VCaP (cell line): ENCODE measurements at regions not wholly inside any gene's neighbourhood (a gene's known extent, or its start where the extent isn't known, plus 50 kb on each side); places are given as distances from the start of the nearest gene placed in this dataset.
"Not testable (repeated sequence)": the region's sequence is repeated elsewhere in the genome, so short reads cannot be mapped to it uniquely, and the experiment has no call there.

Source experiments
- H3K27ac ChIP-seq: fragments of 450-650 bp; 2 replicates; pipeline ENCODE4 v1.5.1; 2017
- TF ChIP-seq, protein P1 (sequence below): fragments of 450-650 bp; conservative IDR thresholded peaks from 2 replicates; pipeline ENCODE4 v1.5.1; 2017; ENCODE audit warnings: mild to moderate bottlenecking, moderate library complexity

DNA sequence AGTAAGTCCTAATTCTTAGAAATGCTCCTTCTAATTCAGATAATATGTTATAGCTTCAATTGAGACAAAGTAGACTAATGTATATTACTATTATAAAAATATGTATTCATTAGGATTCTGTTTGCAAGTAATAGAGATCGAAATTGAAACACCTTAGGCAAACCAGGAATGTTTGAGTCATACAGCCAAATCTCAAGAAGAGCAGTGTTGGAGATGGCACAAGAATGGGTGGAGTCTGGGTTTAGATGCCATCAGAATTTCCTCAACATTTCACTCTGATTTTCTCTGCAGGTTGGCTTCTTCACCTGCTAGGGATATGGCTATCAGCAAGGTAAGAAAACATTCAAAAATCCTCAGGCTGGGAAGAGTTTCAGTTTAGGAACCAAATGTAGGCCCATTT is 405.4 kb downstream of the CCDC85A start:
- TF ChIP-seq, protein P1, sequence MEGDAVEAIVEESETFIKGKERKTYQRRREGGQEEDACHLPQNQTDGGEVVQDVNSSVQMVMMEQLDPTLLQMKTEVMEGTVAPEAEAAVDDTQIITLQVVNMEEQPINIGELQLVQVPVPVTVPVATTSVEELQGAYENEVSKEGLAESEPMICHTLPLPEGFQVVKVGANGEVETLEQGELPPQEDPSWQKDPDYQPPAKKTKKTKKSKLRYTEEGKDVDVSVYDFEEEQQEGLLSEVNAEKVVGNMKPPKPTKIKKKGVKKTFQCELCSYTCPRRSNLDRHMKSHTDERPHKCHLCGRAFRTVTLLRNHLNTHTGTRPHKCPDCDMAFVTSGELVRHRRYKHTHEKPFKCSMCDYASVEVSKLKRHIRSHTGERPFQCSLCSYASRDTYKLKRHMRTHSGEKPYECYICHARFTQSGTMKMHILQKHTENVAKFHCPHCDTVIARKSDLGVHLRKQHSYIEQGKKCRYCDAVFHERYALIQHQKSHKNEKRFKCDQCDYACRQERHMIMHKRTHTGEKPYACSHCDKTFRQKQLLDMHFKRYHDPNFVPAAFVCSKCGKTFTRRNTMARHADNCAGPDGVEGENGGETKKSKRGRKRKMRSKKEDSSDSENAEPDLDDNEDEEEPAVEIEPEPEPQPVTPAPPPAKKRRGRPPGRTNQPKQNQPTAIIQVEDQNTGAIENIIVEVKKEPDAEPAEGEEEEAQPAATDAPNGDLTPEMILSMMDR: no peak
- H3K27ac ChIP-seq: no peak overlapping the region

DNA sequence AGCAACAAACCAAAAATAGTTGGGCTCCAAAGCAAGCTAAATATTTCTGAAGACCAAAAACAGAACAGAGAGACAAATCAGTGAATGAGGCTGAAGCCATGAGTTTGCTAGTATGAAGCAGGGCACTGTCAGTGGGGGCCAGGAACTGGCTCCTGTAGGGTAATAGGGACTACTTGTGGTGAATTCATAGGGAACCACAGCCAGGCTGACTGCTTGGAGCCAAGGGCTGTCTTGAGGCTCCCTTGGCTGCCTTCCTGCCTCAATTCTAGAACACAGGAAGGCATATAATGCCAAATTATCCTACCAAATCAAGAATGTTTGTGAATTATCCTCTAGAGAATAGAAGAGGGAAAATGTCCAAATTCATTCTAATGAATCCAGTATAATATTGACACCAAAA is 406.0 kb downstream of the CCDC85A start:
- TF ChIP-seq, protein P1: no peak
- H3K27ac ChIP-seq: no peak overlapping the region

DNA sequence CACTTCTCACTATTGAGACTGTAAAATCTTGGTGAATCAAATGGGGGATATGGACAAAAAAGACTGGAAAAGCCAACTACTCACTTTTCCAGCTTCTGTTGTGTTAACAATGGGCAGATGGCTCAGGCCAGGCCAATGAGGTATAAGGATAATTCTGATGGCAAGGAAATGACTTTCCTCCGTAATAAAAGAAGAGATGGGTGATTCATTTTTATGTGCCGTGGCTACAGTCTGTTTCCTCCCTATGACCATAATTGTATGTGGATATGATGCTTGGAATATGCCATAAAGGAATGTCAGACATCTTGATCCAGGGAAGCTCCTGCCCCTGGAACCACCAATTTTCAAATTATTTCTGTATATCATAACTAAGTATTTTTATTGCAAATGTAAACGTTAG is 406.8 kb downstream of the CCDC85A start:
- no peak overlapping the region for H3K27ac ChIP-seq
- TF ChIP-seq, protein P1: no peak

DNA sequence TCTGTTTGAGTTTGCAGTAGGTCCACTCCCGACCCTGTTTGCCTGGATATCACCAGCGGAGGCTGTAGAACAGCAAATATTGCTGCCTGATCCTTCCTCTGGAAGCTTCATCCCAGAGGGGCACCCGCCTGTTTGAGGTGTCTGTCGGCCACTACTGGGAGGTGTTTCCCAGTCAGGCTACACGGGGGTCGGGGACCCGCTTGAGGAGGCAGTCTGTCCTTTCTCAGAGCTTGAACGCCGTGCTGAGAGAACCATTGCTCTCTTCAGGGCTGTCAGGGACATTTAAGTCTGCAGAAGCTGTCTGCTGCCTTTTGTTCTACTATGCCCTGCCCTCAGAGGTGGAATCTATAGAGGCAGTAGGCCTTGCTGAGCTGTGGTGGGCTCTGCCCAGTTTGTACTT is 422.3 kb downstream of the CCDC85A start:
- not testable (repeated sequence) for H3K27ac ChIP-seq

DNA sequence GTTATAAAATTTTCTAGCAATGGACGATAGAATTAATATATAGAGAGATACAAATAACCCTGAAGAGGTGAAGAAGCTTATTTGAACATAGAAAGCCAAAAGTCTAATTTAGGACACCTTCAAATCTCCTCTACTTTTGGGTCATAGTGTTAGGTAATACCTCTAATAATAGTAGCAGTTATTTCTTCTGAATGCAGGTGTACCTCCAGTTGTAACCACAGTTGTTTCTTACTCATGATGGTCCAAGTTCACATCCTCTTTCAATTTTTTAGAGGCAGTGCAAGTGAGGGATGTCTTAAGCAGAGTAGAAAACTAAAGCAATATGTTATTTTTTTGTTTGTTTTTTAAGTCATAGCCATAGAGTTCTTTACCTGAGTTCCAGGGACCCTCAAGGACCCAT is 429.5 kb downstream of the CCDC85A start:
- TF ChIP-seq, protein P1: no peak
- H3K27ac ChIP-seq: no peak overlapping the region

DNA sequence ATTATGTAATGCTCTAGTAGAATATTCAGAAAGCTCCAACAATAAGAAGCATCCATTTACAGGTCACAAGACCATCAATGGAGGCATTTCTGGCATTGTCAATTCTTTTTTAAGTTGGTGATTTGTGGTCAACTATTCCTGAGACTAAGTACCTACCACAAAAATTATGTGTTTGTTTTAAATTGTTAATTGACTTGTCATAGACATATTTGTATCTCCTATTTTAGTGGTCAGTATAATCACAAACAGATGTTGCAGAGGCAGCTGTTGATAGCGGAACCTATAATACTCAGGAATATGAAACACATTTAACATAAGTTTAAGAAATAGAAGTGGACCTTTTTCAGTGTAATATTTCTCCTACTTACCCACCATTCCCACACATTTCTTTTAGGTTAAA is 430.1 kb downstream of the CCDC85A start:
- H3K27ac ChIP-seq: no peak overlapping the region
- TF ChIP-seq, protein P1: no peak

DNA sequence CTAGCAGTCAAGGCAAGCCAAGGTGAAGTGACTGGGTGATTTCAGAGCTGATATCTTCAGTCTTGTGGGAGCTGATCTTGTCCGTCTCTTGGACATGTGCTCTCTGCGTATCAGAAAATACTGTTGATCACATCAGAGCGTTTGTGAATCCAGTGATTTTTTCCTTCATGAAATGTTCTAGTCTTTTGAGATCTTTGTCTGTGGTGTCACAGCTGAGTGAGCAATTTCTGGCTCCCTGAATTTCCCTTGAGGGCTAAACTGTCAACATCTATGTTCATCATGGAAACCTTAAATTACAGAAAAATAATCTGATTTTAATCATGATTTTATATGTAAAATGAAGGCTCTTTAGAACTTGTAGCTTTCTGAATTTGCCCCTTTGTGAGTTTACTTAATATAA is 432.0 kb downstream of the CCDC85A start:
- H3K27ac ChIP-seq: no peak overlapping the region
- TF ChIP-seq, protein P1: no peak

DNA sequence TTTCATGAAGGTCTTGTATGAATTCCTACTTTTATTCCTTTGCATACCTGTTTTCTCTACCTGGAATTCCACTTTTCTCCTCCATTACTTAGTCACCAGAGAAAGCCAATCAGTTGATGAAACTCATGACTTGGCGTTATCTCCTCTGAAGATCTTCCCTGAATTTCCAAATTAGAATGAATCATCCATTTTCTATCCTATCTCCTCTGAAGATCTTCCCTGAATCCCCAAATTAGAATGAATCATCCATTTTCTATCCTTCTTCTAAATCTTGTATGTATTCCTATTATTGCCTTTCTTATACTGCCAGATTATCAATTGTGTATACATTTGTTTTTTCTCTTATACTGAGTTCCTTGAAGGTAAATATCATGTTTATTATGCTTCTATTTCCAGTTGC is 440.4 kb downstream of the CCDC85A start:
- no peak overlapping the region for H3K27ac ChIP-seq
- TF ChIP-seq, protein P1: no peak
